GM12878 (cell line): ENCODE measurements at regions not wholly inside any gene's neighbourhood (a gene's known extent, or its start where the extent isn't known, plus 50 kb on each side); places are given as distances from the start of the nearest gene placed in this dataset.

Source experiments
- ATAC-seq: fragments of 200-7000 bp; cut with Tn5 transposase; 3 replicates; pipeline ENCODE4 v1.9.1; 2020; ENCODE audit warnings: mild to moderate bottlenecking, moderate library complexity
- BruUV-seq: library from RNA; stranded (reverse); fragments of 400-500 nt; replicated peaks from 2 replicates; lab custom pipeline; 2021; lab: Mats Ljungman, UMichigan
- CTCF ChIA-PET: fragments of 300-600 bp; sonication (Branson Sonifier 250); formaldehyde crosslinking; extraction: SDS; loops from one replicate; lab custom pipeline; 2021; ENCODE audit warnings: inconsistent platforms; lab: Yijun Ruan, JAX
- POLR2A ChIA-PET: fragments of 350-600 bp; formaldehyde crosslinking; extraction: SDS; loops from one replicate; lab custom pipeline; 2021; ENCODE audit warnings: inconsistent platforms; lab: Charles Lee
- RAD21 ChIA-PET: fragments of 300-600 bp; sonication (Branson Sonifier 250); formaldehyde crosslinking; loops from one replicate; lab custom pipeline; 2023; ENCODE audit warnings: antibody characterized with exemption; ENCODE audit not compliant: unreplicated experiment; lab: Charles Lee
- SMC1A ChIA-PET: fragments of 300-600 bp; sonication (Branson Sonifier 250); formaldehyde crosslinking; loops from one replicate; lab custom pipeline; 2023; ENCODE audit not compliant: unreplicated experiment, uncharacterized antibody; lab: Charles Lee
- DNase-seq: peaks from one replicate; pipeline ENCODE4 v3.0.0-alpha.2; 2011; ENCODE audit warnings: low read depth, low spot score
- FAIRE-seq: peaks from 3 replicates; lab custom pipeline; 2011; peaks lifted over from hg19 to GRCh38; lab: Jason Lieb, UNC
- H2AFZ ChIP-seq: 2 replicates; pipeline ENCODE4 v1.6.0; 2011; ENCODE audit warnings: low read depth, low read length, control low read depth; ENCODE audit not compliant: control insufficient read depth
- H3K27ac ChIP-seq: 2 replicates; pipeline ENCODE4 v1.5.1; 2011; ENCODE audit warnings: control low read depth; ENCODE audit not compliant: control insufficient read depth, insufficient read depth
- H3K27me3 ChIP-seq, 2 experiments: replicated peaks in 1 of 2; 2 replicates each; pipeline versions ENCODE4 v1.6.0 to v1.6.1; 2011; ENCODE audit warnings: low read length in 1 of 2; ENCODE audit not compliant: control insufficient read depth in 2 of 2, insufficient read depth in 2 of 2
- H3K36me3 ChIP-seq, 2 experiments: 2 replicates each; pipeline ENCODE4 v1.5.1; 2011; ENCODE audit warnings: low read length in 1 of 2; ENCODE audit not compliant: control insufficient read depth in 2 of 2, insufficient read depth in 2 of 2
- H3K4me1 ChIP-seq: 2 replicates; pipeline ENCODE4 v1.6.1; 2011; ENCODE audit warnings: mild to moderate bottlenecking, low read length, moderate library complexity, mixed read lengths; ENCODE audit not compliant: control insufficient read depth, insufficient read depth
- H3K4me2 ChIP-seq: 2 replicates; pipeline ENCODE4 v1.6.0; 2011; ENCODE audit warnings: control low read depth; ENCODE audit not compliant: control insufficient read depth, insufficient read depth
- H3K4me3 ChIP-seq: fragments of 200-600 bp; sonication (generic); 2 replicates; pipeline ENCODE4 v1.5.1; 2016
- H3K79me2 ChIP-seq: 2 replicates; pipeline ENCODE4 v1.6.0; 2011; ENCODE audit warnings: low read length; ENCODE audit not compliant: control insufficient read depth, insufficient read depth
- H3K9ac ChIP-seq: 2 replicates; pipeline ENCODE4 v1.8.0; 2011; ENCODE audit warnings: low read length, control low read depth, mixed read lengths; ENCODE audit not compliant: control insufficient read depth, insufficient read depth
- H3K9me3 ChIP-seq: replicated peaks from 3 replicates; pipeline ENCODE4 v1.5.1; 2011; ENCODE audit warnings: mild to moderate bottlenecking, low read length; ENCODE audit not compliant: control insufficient read depth, insufficient read depth
- H4K20me1 ChIP-seq: 2 replicates; pipeline ENCODE4 v1.6.0; 2011; ENCODE audit not compliant: control insufficient read depth, insufficient read depth
- ASH2L ChIP-seq: fragments of 300-600, 200-600 bp; sonication (generic); IDR thresholded peaks from 2 replicates; pipeline ENCODE4 v1.6.1; 2017; ENCODE audit warnings: low read depth, mild to moderate bottlenecking, borderline replicate concordance
- ESRRA ChIP-seq: IDR thresholded peaks from 2 replicates; pipeline ENCODE4 v1.6.1; 2012; ENCODE audit warnings: mild to moderate bottlenecking, low read length, improper control_type of control experiment
- FOXM1 ChIP-seq: IDR thresholded peaks from 2 replicates; pipeline ENCODE4 v1.6.1; 2012; ENCODE audit warnings: low read depth, mild to moderate bottlenecking, inconsistent platforms, low read length, moderate library complexity
- HCFC1 ChIP-seq: fragments of 150-350 bp; IDR thresholded peaks from 2 replicates; pipeline ENCODE4 v1.6.1; 2014; ENCODE audit warnings: low read length
- IKZF1 ChIP-seq: fragments of 450-650 bp; conservative IDR thresholded peaks from 2 replicates; pipeline ENCODE4 v1.6.1; 2017; ENCODE audit warnings: antibody characterized with exemption, mild to moderate bottlenecking
- KLF5 ChIP-seq: fragments of 450-650 bp; IDR thresholded peaks from 2 replicates; pipeline ENCODE4 v1.6.1; 2014; ENCODE audit warnings: mild to moderate bottlenecking; ENCODE audit not compliant: partially characterized antibody
- SPI1 ChIP-seq: IDR thresholded peaks from 2 replicates; pipeline ENCODE4 v1.6.1; 2011; ENCODE audit warnings: low read depth, mild to moderate bottlenecking, low read length, moderate library complexity, borderline replicate concordance; ENCODE audit not compliant: insufficient read depth
- SREBF2 ChIP-seq: IDR thresholded peaks from 2 replicates; pipeline ENCODE4 v1.6.1; 2012; ENCODE audit warnings: mild to moderate bottlenecking, low read length
- WGBS: methylation state at CpG from one replicate; pipeline ENCODE4 v1.1.6; 2016; ENCODE audit warnings: low lambda C conversion rate; ENCODE audit not compliant: insufficient replicate concordance, insufficient coverage; ENCODE audit errors: missing lambda C conversion rate; 5-methylcytosine and 5-hydroxymethylcytosine counted together
- in situ Hi-C: fragments of 300-500 bp; cut with MboI; formaldehyde crosslinking; loops from 9 replicates; pipeline ENCODE4 v1.14.3; 2018; ENCODE audit warnings: mixed read lengths
- intact Hi-C: fragments of 100-400 bp; cut with micrococcal nuclease; formaldehyde crosslinking; loops from one replicate; pipeline ENCODE4 v1.14.2; 2022; ENCODE audit not compliant: unreplicated experiment
- TF ChIP-seq, protein P1 (sequence below): IDR thresholded peaks from 2 replicates; pipeline ENCODE4 v1.6.1; 2011; ENCODE audit warnings: borderline replicate concordance, low read depth, mild to moderate bottlenecking, moderate library complexity, low read length; ENCODE audit not compliant: insufficient read depth, poor library complexity, severe bottlenecking
- TF ChIP-seq, protein P2 (sequence below): fragments of 450-650 bp; IDR thresholded peaks from 2 replicates; pipeline ENCODE4 v1.6.1; 2017; ENCODE audit warnings: borderline replicate concordance
- TF ChIP-seq, protein P3 (sequence below): fragments of 450-650 bp; IDR thresholded peaks from 2 replicates; pipeline ENCODE4 v1.6.1; 2017; ENCODE audit warnings: low read depth, mild to moderate bottlenecking, moderate library complexity
- TF ChIP-seq, protein P4 (sequence below): fragments of 450-650 bp; IDR thresholded peaks from 2 replicates; pipeline ENCODE4 v1.6.1; 2017; ENCODE audit warnings: mild to moderate bottlenecking, moderate library complexity

DNA sequence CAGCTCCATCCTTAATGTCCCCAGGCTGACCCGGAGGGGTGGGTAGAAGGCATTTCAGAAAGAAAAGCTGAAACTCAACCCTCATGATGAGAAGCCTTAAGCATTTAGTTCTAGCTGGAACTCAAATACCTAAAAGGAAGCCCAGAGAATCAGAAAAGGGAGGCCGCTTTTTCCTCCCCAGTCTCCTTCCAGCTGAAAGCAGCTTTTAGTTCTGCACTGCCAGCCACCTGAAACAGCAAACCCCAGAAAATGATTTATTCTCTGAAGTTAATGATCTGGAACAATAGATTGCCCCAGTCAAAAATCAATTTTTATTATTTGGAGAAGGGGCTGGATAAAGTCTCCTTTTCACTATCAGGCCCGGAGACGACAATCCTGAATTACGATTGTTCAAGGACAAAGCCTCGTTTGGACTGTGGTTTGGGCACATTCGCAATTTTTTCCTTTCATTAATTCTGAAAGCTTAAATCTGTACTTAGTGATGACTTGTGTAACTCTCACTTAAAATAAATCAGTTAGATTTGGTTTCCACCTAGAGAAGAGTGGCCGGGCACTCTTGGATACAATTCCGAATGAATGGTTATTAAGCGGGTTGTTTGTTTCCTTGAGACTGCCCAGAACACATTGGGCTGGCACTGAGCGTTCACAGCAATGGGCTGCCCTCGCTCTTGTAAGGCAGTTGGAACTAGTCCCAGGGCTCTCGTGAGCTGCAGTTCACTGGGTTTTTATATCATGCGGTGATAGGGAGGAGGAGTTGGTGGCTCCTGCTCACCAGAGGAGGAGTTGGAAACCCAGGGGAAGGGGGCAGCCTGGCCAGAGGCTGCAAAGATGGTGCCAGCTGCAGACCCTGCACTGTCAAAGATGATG is 262.2 kb downstream of the CCSER2 start (continued):
- TF ChIP-seq, protein P1, sequence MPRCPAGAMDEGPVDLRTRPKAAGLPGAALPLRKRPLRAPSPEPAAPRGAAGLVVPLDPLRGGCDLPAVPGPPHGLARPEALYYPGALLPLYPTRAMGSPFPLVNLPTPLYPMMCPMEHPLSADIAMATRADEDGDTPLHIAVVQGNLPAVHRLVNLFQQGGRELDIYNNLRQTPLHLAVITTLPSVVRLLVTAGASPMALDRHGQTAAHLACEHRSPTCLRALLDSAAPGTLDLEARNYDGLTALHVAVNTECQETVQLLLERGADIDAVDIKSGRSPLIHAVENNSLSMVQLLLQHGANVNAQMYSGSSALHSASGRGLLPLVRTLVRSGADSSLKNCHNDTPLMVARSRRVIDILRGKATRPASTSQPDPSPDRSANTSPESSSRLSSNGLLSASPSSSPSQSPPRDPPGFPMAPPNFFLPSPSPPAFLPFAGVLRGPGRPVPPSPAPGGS = no peak
- TF ChIP-seq KLF5 (no peak), HCFC1 (no peak), ASH2L (no peak)
- TF ChIP-seq, protein P2, sequence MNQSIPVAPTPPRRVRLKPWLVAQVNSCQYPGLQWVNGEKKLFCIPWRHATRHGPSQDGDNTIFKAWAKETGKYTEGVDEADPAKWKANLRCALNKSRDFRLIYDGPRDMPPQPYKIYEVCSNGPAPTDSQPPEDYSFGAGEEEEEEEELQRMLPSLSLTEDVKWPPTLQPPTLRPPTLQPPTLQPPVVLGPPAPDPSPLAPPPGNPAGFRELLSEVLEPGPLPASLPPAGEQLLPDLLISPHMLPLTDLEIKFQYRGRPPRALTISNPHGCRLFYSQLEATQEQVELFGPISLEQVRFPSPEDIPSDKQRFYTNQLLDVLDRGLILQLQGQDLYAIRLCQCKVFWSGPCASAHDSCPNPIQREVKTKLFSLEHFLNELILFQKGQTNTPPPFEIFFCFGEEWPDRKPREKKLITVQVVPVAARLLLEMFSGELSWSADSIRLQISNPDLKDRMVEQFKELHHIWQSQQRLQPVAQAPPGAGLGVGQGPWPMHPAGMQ = no peak

DNA sequence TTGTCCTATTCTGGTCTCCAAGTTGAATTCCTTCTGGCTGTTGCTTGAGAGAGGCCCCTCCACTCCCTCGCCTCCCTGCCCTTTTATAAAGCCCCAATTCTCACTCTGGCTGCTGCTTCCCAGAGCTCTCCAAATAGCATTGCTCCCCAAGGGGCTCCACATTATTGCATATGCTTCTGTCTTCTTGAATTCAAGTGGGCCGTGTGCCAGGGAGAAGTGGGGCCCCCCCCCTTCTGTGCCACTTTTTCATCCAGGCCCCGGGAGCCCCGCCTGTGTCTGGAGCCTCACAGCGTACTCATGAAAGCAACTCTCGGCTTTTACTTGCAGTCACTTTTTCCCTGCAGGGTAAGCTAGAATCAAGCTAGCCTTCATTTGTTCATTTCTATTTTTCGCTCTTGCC is 265.1 kb downstream of the CCSER2 start:
- ChIA-PET CTCF (no interaction called here), POLR2A (no interaction called here), RAD21 (no interaction called here), SMC1A (no interaction called here)
- no peak overlapping the region for H3K4me2 ChIP-seq
- no peak overlapping the region for H3K4me3 ChIP-seq
- ATAC-seq (no peak), DNase-seq (no peak), FAIRE-seq (no peak)
- WGBS = 31% methylated on average over 7 of the region's 7 CpGs
- in situ Hi-C loops (no loop called here), intact Hi-C loops (no loop called here)
- H3K27me3 ChIP-seq = no peaks in the 10 kb centered on the region
- H3K36me3 ChIP-seq = no peaks in the 10 kb centered on the region
- H3K27ac ChIP-seq = no peak overlapping the region
- no peaks in the 10 kb centered on the region for H4K20me1 ChIP-seq
- H3K9ac ChIP-seq = no peak overlapping the region
- no peak overlapping the region for H2AFZ ChIP-seq
- H3K79me2 ChIP-seq = no peaks in the 10 kb centered on the region
- no peaks in the 10 kb centered on the region for H3K4me1 ChIP-seq
- H3K9me3 ChIP-seq = no peaks in the 10 kb centered on the region
- no TSS peak for BruUV-seq
- TF ChIP-seq, protein P3, sequence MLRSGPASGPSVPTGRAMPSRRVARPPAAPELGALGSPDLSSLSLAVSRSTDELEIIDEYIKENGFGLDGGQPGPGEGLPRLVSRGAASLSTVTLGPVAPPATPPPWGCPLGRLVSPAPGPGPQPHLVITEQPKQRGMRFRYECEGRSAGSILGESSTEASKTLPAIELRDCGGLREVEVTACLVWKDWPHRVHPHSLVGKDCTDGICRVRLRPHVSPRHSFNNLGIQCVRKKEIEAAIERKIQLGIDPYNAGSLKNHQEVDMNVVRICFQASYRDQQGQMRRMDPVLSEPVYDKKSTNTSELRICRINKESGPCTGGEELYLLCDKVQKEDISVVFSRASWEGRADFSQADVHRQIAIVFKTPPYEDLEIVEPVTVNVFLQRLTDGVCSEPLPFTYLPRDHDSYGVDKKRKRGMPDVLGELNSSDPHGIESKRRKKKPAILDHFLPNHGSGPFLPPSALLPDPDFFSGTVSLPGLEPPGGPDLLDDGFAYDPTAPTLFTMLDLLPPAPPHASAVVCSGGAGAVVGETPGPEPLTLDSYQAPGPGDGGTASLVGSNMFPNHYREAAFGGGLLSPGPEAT = no peak
- no peak for TF ChIP-seq FOXM1
- TF ChIP-seq, protein P4, sequence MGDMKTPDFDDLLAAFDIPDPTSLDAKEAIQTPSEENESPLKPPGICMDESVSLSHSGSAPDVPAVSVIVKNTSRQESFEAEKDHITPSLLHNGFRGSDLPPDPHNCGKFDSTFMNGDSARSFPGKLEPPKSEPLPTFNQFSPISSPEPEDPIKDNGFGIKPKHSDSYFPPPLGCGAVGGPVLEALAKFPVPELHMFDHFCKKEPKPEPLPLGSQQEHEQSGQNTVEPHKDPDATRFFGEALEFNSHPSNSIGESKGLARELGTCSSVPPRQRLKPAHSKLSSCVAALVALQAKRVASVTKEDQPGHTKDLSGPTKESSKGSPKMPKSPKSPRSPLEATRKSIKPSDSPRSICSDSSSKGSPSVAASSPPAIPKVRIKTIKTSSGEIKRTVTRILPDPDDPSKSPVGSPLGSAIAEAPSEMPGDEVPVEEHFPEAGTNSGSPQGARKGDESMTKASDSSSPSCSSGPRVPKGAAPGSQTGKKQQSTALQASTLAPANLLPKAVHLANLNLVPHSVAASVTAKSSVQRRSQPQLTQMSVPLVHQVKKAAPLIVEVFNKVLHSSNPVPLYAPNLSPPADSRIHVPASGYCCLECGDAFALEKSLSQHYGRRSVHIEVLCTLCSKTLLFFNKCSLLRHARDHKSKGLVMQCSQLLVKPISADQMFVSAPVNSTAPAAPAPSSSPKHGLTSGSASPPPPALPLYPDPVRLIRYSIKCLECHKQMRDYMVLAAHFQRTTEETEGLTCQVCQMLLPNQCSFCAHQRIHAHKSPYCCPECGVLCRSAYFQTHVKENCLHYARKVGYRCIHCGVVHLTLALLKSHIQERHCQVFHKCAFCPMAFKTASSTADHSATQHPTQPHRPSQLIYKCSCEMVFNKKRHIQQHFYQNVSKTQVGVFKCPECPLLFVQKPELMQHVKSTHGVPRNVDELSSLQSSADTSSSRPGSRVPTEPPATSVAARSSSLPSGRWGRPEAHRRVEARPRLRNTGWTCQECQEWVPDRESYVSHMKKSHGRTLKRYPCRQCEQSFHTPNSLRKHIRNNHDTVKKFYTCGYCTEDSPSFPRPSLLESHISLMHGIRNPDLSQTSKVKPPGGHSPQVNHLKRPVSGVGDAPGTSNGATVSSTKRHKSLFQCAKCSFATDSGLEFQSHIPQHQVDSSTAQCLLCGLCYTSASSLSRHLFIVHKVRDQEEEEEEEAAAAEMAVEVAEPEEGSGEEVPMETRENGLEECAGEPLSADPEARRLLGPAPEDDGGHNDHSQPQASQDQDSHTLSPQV = no peak
- TF ChIP-seq SPI1 = no peak
- no peak for TF ChIP-seq ESRRA
- no peak for TF ChIP-seq SREBF2
- no peak for TF ChIP-seq IKZF1
